ENCODE measurements at regions not wholly inside any gene's neighbourhood (a gene's known extent, or its start where the extent isn't known, plus 50 kb on each side); places are given as distances from the start of the nearest gene placed in this dataset.
"Not testable (repeated sequence)": the region's sequence is repeated elsewhere in the genome, so short reads cannot be mapped to it uniquely, and the experiment has no call there.

GRCh38 chr7:90067171-90067570 lies 87.1 kb upstream of the STEAP1 start:
- Mint-ChIP-seq H3K27me3 (ENCODE audit: insufficient read depth, unreplicated experiment) (peaks cover 44% of the 10 kb centered on the region), H3K4me1 (ENCODE audit: insufficient read depth, unreplicated experiment) (no peaks in the 10 kb centered on the region), H3K4me3 (ENCODE audit: unreplicated experiment) (no peak overlapping the region), H3K27ac (ENCODE audit: low read depth, unreplicated experiment) (no peak overlapping the region), H3K36me3 (ENCODE audit: insufficient read depth, unreplicated experiment) (no peaks in the 10 kb centered on the region), H3K9me3 (ENCODE audit: unreplicated experiment) (no peaks in the 10 kb centered on the region)
- DNase-seq (ENCODE audit: unreplicated experiment): no peak
- intact Hi-C loops (cut with micrococcal nuclease): no loop called here
- POLR2A ChIA-PET: no interaction called here
- CTCF ChIA-PET: no interaction called here
- no TSS peak for BruUV-seq (replicated peaks)
- TF ChIP-seq, protein P1, sequence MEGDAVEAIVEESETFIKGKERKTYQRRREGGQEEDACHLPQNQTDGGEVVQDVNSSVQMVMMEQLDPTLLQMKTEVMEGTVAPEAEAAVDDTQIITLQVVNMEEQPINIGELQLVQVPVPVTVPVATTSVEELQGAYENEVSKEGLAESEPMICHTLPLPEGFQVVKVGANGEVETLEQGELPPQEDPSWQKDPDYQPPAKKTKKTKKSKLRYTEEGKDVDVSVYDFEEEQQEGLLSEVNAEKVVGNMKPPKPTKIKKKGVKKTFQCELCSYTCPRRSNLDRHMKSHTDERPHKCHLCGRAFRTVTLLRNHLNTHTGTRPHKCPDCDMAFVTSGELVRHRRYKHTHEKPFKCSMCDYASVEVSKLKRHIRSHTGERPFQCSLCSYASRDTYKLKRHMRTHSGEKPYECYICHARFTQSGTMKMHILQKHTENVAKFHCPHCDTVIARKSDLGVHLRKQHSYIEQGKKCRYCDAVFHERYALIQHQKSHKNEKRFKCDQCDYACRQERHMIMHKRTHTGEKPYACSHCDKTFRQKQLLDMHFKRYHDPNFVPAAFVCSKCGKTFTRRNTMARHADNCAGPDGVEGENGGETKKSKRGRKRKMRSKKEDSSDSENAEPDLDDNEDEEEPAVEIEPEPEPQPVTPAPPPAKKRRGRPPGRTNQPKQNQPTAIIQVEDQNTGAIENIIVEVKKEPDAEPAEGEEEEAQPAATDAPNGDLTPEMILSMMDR (IDR thresholded peaks at IDR 0.05; ENCODE audit: unreplicated experiment): no peak

DNA sequence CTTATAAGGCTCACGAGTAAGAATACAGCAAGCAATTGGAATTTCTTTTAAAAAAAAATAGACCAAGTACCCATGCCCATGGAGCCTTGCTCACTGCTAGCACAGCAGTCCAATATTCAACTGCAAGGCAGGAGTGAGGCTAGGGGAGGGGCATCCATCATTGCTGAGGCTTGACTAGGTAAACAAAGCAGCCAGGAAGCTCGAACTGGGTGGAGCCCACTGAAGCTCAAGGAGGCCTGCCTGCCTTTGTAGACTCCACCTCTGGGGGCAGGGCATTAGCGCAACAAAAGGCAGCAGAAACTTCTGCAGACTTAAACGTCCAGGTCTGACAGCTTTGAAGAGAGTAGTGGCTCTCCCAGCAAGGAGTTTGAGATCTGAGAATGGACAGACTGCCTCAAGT lies 84.0 kb upstream of the STEAP1 start:
- peak; percentile 12 for DNase-seq (ENCODE audit: unreplicated experiment)
- intact Hi-C loops (cut with micrococcal nuclease); H3K4me1 Mint-ChIP-seq (ENCODE audit: insufficient read depth, unreplicated experiment); H3K9me3 Mint-ChIP-seq (ENCODE audit: unreplicated experiment); H3K4me3 Mint-ChIP-seq (ENCODE audit: unreplicated experiment); BruUV-seq (replicated peaks); POLR2A ChIA-PET; H3K36me3 Mint-ChIP-seq (ENCODE audit: insufficient read depth, unreplicated experiment); H3K27ac Mint-ChIP-seq (ENCODE audit: low read depth, unreplicated experiment); CTCF ChIA-PET: not testable (repeated sequence)
- peaks cover 57% of the 10 kb centered on the region for H3K27me3 Mint-ChIP-seq (ENCODE audit: insufficient read depth, unreplicated experiment)

DNA sequence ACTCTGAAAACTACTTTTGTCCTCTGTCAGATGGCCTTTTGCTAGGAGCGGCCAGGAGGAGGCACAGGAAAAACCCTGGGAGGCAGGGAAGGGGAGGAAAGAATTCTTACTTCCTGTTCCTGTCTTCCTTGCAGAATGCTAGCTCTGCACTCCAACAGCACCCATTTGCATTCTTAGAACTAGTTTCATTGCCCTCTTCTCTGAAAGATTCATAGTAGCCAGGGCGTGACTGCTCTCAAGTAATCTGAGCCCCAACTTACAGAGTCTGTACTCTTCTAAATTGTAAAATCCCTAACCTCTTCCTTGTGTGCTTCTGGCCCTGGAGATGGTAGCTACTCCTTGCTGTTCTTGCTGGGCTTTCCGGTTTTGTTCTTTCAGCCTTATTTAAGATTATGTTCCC lies 75.3 kb upstream of the STEAP1 start:
- no peaks in the 10 kb centered on the region for H3K4me1 Mint-ChIP-seq (ENCODE audit: insufficient read depth, unreplicated experiment)
- CTCF ChIA-PET: interaction anchor here (0.6 to 0.7 kb wide), 2 partner anchors 10 to 1288 kb away, joined by 3 read pairs; no protein-coding TSS in a partner anchor
- H3K27ac Mint-ChIP-seq (ENCODE audit: low read depth, unreplicated experiment): no peak overlapping the region
- BruUV-seq (replicated peaks): no TSS peak
- H3K27me3 Mint-ChIP-seq (ENCODE audit: insufficient read depth, unreplicated experiment): peaks cover 61% of the 10 kb centered on the region
- H3K9me3 Mint-ChIP-seq (ENCODE audit: unreplicated experiment): no peaks in the 10 kb centered on the region
- DNase-seq (ENCODE audit: unreplicated experiment): no peak
- no peaks in the 10 kb centered on the region for H3K36me3 Mint-ChIP-seq (ENCODE audit: insufficient read depth, unreplicated experiment)
- POLR2A ChIA-PET: no interaction called here
- H3K4me3 Mint-ChIP-seq (ENCODE audit: unreplicated experiment): no peak overlapping the region
- intact Hi-C loops (cut with micrococcal nuclease): no loop called here
- TF ChIP-seq, protein P1 (IDR thresholded peaks at IDR 0.05; ENCODE audit: unreplicated experiment): no peak

GRCh38 chr7:90081621-90082020 lies 72.6 kb upstream of the STEAP1 start:
- POLR2A ChIA-PET: no interaction called here
- no TSS peak for BruUV-seq (replicated peaks)
- Mint-ChIP-seq H3K27me3 (ENCODE audit: insufficient read depth, unreplicated experiment) (peaks cover 88% of the 10 kb centered on the region), H3K4me3 (ENCODE audit: unreplicated experiment) (no peak overlapping the region), H3K36me3 (ENCODE audit: insufficient read depth, unreplicated experiment) (no peaks in the 10 kb centered on the region), H3K27ac (ENCODE audit: low read depth, unreplicated experiment) (no peak overlapping the region), H3K9me3 (ENCODE audit: unreplicated experiment) (no peaks in the 10 kb centered on the region), H3K4me1 (ENCODE audit: insufficient read depth, unreplicated experiment) (no peaks in the 10 kb centered on the region)
- no peak for DNase-seq (ENCODE audit: unreplicated experiment)
- intact Hi-C loops (cut with micrococcal nuclease): no loop called here
- CTCF ChIA-PET: no interaction called here
- TF ChIP-seq, protein P1 (IDR thresholded peaks at IDR 0.05; ENCODE audit: unreplicated experiment): no peak

DNA sequence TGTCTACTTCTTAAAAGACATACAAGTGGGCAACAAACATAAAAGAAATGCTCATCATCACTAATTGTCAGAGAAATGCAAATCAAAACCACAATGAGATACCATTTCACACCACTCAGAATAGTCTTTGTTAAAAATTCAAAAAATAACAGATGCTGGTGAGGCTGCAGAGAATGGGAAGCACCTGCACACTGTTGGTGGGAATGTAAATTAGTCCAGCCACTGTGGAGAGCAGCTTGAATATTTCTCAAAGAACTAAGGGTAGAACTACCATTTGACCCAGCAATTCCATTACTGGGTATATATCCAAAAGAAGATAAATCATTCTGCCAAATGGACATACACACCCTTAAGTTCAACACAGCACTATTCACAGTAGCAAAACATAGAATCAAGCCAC lies 61.8 kb upstream of the STEAP1 start:
- Mint-ChIP-seq H3K4me1 (ENCODE audit: insufficient read depth, unreplicated experiment) (no peaks in the 10 kb centered on the region), H3K27ac (ENCODE audit: low read depth, unreplicated experiment) (no peak overlapping the region), H3K4me3 (ENCODE audit: unreplicated experiment) (no peak overlapping the region), H3K9me3 (ENCODE audit: unreplicated experiment) (peaks cover 7% of the 10 kb centered on the region), H3K27me3 (ENCODE audit: insufficient read depth, unreplicated experiment) (peaks cover 85% of the 10 kb centered on the region), H3K36me3 (ENCODE audit: insufficient read depth, unreplicated experiment) (no peaks in the 10 kb centered on the region)
- CTCF ChIA-PET: interaction anchor here (0.5 to 0.7 kb wide), 3 partner anchors 98 to 1138 kb away, joined by 3 to 4 read pairs (median 3); no protein-coding TSS in a partner anchor
- intact Hi-C loops (cut with micrococcal nuclease): no loop called here
- TF ChIP-seq, protein P1 (IDR thresholded peaks at IDR 0.05; ENCODE audit: unreplicated experiment): no peak
- POLR2A ChIA-PET: no interaction called here
- no peak for DNase-seq (ENCODE audit: unreplicated experiment)
- no TSS peak for BruUV-seq (replicated peaks)
